HG03565 (cell line): ENCODE measurements at regions not wholly inside any gene's neighbourhood (a gene's known extent, or its start where the extent isn't known, plus 50 kb on each side); places are given as distances from the start of the nearest gene placed in this dataset.

Experiments used
- ATAC-seq: cut with Tn5 transposase; IDR thresholded peaks from one replicate; pipeline ENCODE4 v1.9.1; 2021; ENCODE audit warnings: mild to moderate bottlenecking, moderate library complexity; ENCODE audit not compliant: unreplicated experiment

DNA sequence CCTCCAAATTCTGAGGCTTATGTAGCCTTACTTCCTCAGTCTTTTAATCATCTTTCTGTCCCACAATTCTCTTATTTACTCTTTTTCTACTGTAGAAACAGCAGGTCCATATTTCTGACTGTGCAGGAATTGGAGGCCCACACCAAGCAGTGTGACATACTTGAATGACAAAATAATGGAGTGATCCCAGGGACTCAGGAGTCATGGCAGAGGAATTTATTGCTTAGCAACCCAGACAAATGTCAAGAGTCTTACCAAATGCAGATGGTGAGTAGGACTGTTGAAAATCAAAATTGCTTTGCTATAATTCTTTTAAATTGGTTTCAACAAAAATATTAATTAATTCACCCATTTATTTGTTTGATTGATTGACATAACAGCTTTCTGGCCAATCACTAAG is 59.9 kb downstream of the HTR1B start:
- no peak for ATAC-seq

DNA sequence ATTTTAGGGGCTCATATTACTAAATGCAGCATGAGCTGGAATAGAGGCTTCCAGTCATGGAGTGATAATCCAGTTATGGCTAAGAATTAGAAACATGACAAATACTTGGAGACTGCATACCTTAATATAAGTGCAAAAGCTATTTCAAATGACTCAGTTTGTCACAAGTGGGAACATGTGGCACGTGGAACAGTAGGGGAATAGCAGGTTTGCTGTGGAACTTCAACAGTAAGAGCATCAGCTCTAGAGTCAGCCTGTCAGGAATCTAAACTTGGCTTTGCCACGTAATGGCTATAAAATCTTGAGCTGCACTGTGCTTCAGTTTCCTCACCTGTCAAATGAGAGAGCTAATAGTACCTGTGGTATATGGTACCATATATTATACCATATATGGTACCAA is 62.1 kb downstream of the HTR1B start:
- no peak for ATAC-seq

DNA sequence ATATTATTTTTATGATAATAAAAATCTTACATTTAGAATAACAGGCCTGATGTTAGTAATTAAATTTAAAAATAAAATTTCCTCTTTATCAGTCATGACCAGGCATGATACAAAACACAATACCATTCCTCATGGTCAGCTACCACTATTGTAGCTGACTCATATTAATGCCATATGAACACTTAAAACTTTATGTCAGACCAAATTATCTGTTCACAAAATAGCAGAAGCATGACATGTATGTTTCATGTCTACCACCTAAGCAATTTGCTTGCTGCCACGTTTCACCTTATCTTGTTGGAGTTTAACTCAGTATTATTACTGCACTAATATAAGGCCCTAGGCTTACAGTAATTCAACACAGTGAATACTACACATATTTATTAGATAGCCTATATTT is 65.7 kb downstream of the HTR1B start:
- no peak for ATAC-seq

DNA sequence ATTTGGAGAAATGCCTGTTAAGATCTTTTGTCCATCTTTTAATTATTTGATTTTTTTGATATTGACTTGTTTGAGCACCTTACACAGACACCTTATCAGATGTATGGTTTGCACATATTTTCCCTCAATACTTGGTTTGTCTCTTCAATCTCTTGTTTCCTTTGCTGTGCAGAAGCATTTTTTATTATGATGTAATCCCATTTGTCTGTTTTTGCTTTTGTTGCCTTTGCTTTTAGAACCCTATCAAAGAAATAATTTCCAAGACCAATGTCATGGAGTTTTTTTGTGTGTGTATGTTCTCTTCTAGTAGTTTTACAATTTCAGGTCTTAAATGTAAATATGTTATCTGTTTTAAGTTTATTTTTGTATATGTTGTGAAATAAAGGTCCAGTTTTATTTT is 73.9 kb downstream of the HTR1B start:
- no peak for ATAC-seq

DNA sequence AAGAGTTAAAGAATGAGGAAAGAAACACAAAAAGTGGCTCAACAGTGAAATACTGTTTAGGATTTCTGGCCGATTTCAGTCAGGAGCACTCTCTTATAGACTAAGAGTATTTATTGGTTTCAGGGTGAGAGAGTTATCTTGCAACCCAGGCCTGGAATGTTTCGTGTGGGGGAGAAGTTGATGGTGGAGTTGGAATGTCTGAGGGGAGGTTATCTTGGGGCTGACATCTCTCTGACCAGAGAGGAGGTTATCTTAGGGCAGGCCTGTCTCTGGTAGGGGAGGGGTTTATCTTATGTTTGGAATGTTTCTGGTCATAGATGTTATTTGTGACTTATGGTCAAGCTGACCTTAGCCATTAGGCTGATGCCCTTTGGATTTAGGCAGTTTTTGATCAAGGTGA is 80.3 kb downstream of the HTR1B start:
- ATAC-seq: no peak

DNA sequence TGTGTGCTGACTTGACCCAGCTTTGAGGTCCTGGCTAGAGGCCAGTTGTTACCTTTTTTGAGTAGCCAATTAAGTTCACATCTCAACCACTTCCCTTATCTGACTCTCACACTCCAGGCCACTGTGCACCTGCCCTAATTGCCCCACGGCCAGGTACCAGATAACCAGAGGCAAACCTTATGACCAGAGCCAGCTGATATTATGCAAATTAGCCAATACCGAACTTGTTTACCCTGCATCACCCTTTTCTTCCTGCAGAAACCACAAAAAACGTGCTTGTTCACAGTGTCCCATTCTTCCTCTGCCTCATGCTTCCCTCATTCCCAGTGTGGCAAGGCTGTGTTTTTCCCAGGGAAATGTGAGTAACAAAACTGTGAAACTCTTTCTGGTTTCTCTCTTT is 89.3 kb downstream of the HTR1B start:
- ATAC-seq: no peak

DNA sequence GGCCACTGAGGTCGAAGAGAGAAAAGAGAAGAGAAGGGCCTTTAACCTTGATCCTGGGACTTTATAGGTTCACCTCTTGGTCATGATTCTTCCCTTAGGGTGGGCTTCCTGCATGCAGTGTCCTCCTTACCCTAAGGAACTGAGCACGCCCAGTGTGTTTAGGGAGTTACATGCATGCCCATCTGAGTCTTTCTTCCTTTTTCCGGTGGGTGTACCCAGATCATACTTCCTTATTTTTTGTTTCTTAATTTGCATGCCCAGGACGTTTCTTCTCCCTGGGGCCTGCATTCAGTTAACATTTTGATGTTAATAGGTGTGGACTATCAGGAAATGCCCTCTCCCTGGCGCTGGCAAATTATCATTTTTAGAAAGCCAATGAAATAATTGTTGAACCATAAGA is 91.5 kb downstream of the HTR1B start:
- ATAC-seq: no peak

DNA sequence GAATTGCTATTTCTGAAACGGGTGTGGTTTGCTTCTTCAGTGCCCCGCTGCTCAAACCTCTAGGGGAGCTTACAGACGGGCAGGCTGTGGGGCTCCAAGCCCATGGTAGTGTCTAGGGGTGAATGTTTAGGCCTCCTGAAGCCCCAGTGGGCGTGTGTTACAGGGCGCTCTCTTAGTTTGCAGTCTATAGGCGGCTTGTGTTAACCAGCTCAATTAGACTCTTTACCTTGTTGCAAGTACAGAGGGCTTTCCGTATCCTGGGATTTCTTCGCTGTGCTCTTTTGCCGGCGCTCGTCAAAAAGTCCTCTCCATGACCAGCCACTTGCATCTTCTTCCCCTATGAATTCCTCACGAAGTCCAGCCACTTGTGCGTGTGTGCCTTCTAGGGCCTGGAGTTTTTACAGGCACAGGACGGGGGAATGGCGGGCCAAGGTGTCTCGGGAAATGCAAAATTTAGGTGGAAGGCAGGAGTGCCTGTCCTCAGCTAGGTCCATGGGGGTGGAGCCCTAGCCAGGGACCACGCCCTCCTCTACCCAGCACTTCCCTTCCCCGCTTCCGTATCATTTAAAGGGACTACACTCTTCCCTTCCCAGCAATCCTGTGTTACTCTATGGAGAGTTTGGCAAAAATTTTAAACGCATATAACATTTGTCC is 94.5 kb downstream of the HTR1B start:
- ATAC-seq: no peak

DNA sequence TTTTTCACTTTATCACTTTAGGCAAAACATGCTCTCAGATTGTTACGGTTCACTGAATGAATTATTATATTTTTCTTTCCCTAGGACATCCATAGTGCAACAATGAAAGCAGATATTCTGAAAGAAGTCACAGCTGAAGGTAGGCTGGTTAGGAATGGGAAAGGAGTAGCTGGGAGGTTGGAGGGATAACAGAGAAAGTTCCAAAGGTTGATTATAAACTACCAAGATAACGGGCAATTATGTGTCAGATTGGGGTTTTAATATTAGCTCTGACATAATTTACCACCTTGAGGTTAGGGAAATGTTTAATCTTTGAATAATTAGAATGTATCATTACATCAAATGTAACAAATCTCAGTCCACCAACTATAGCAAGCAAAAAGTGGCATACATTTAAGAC is 96.5 kb downstream of the HTR1B start:
- ATAC-seq: no peak

DNA sequence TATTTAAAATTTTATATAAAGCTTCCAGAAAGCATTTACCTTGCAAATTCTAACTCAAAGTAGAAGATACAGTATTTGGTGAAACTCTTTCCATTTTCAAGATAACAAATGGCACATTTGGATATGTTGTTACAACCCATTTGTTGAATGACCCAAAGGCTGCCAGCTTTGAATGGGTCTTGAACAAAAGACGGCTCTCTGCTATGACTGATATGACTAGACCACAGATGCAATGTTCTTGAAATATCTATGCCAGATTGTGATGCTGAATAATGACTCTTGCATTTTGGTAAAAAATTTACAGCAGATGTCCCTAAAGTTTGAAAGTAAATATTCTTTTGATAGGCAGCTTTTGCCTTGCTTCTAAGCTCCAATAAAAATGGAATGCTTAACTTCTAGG is 99.6 kb downstream of the HTR1B start:
- ATAC-seq: no peak

DNA sequence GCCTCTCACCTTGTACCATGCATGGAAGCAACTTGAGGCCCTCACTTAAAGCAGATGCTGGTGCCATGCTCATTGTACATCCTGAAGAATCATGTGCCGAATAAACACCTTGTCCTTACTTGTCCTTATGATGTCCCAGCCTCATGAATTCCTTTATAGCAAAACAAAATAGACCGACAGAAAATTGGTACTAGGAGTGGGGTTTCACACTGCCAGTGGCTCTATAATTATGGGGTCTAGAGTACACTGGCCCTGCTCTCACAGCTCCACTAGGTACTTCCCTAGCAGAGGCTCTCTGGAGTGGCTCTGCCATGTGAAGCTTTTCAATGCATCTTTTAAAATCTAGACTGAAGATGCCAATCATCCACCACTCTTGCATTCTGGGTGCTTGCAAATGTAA is 101.2 kb downstream of the HTR1B start:
- no peak for ATAC-seq

DNA sequence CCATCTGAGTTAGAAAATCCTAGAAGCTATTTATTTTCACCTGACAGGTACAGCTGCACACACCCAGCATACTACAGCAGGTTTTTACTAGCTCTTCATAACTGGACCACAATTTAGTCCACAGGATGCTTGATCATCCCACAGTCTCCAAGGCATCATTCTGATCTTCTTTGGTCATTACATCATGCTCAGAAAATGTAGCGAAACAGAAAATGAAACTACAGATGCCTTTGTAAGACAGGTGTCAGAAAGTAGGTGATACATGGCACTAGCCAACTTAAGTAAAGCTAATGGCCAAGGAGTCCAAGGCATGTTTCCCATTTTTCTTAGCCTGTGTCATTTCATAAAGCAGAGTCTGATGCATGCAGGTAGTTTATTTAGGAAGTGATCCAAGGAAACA is 102.3 kb downstream of the HTR1B start:
- peak; percentile 46 for ATAC-seq

DNA sequence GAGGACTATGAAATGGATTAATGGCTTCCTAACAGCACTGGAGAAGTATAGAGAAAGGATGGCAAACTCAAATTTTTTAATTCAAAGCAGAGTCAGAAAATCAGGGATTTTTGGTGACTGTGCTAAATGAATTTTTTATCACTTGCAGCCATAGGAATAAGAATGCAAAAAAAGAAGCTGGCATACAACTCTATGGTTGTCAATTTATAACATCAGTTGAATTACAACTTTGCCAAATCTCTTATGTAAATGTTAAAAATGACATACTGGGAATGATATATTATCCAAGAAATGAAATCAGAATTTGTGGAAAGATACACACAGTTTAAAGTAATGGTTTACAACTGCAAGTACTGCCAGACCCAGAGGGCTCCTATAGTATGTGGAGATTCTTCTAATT is 106.5 kb downstream of the HTR1B start:
- no peak for ATAC-seq

DNA sequence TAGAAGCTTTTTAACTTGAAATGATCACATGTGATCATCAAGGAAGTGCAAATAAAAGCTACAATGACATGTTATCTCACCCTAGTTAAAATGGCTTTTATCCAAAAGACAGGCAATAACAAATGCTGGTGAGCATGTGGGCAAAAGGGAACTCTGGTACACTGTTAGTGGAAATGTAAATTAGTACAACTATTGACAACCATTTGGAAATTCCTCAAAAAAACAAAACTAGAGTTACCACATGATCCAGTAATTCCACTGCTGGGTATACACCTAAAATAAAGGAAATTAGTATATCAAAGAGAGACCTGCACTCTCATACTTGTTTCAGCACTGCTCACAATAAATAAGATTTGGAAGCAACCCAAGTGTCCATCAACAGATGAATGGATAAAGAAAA is 108.7 kb downstream of the HTR1B start:
- ATAC-seq: no peak

DNA sequence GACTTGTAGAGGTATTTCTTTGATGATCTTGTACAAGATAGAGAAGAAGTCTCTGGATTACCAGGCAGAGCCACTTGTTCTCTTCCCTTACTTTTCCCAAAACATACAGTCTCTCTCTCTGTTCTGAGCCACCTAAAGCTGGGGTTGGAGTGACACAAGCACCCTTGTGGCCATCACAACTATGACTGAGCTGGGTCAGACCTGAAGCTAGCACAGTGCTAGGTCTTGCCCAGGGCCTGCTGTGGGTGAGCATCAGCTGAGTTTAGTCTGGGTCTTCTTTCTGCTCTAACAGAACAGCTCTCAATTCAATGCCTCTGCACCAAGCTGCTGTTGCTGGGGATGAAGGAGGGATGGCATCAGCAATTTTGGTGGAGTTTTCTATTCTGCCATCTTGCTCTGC is 110.2 kb downstream of the HTR1B start:
- no peak for ATAC-seq

DNA sequence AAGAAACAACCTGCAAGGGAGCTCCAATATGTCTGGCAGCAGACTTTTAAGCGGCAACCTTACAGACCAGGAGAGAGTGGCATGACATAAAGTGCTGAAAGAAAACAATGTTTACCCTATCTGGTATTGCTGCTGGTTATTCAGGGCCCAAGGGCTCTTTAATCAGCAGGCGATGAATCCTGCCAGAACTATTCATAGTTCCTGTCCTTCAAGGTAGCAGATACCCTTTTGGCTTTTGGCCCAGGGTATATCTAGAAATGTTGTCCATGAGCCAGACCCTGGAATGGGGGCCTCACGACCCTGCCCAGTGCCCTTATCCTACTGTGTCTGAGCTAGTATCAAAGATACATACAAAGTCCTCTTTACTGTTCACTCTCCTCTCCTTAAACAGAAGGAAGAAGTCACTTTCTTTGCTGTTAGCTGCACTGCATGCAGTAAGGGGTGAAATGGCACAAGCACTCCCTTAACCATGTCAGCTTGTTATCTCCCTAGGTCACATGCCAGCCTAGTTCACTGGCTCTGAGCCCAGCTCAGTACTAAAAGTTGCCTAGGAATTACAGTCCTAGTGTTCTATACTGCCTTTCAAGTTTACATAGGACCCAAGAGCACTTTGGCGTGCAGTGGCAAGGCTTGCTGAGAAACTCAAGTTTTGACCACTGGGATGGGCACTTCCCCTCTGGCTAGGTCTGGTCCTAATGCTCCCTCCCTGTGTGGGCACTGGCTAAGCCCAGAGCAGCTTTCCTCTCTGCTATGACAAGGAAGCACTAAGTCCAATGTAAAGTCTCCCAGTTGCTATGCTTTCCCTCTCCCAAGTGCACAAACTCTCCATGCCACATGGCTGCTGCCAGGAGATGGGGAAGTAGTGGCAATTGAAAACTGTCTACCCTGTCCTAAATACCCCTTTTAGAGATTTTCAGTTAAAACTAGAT is 122.0 kb downstream of the HTR1B start:
- ATAC-seq: no peak

DNA sequence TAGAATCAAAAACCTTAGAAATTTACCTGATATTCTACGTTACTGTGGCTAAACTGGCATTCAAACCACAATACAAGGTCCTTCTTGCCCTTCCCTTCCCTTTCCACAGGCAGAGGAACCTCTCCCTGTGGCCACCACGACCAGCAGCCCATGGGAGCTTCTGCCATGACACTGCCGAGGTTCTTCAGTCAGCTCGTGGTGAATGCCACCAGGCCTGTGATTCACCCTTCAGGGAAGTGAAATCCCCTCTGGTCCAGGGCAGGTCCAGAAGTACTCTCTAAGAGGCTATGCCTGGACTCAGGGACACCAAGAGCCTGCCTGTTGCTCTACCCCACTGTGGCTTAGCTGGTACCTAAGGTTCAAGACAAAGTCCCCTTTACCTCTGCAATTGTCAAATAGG is 123.0 kb downstream of the HTR1B start:
- ATAC-seq: no peak

DNA sequence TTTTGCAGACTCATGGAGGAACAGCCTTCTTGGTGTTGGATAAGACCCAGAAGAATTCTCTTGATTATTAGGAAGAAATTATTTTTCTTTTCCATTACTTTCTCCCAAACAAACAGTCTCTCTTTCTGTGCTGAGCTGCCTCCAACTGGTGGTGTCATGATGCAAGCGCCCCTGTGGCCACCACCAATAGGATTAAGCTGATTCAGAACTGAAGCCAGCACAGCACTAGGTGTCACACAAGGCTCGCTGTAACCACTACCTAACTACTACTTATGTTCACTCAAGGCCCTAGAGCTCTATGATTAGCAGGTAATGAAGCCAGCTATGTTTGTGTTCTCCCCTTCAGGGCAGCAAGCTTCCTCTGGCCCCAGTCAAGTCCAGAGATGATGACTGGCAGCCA is 123.4 kb downstream of the HTR1B start:
- ATAC-seq: no peak

DNA sequence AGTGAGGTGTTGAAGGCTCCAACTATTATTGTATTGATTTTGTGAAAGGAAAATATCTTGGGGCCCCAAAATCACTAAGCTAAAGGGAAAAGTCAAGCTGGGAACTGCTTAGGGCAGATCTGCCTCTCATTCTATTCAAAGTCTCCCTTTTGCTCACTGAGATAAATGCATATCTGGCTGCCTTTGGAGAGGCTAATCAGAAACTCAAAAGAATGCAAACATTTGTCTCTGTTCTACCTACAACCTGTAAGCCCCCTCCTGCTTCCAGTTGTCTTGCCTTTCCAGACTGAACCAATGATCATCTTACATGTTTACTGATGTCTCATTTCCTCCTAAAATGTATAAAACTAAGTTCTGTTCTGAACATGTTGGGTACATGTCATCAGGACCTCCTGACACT is 125.9 kb downstream of the HTR1B start:
- no peak for ATAC-seq

DNA sequence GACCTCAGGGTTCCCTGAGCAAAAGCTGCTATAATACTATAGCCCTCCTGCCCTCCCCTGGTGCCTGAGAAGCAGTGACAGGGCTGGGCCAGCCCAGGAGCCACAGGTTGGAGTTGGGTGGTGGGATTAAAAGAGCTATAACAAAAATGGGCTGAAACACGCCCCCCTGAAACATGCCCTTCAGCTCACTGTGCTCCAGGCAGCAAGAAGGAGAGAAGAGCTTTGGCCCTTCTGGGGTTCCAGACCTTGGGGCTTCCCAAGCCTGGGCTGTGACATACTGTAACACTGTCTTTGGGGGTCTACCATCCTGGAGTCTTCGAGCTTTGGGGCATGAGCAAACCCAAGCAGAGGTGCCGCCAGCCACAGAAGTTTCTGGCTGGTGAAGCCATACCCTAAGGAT is 129.2 kb downstream of the HTR1B start:
- no peak for ATAC-seq

DNA sequence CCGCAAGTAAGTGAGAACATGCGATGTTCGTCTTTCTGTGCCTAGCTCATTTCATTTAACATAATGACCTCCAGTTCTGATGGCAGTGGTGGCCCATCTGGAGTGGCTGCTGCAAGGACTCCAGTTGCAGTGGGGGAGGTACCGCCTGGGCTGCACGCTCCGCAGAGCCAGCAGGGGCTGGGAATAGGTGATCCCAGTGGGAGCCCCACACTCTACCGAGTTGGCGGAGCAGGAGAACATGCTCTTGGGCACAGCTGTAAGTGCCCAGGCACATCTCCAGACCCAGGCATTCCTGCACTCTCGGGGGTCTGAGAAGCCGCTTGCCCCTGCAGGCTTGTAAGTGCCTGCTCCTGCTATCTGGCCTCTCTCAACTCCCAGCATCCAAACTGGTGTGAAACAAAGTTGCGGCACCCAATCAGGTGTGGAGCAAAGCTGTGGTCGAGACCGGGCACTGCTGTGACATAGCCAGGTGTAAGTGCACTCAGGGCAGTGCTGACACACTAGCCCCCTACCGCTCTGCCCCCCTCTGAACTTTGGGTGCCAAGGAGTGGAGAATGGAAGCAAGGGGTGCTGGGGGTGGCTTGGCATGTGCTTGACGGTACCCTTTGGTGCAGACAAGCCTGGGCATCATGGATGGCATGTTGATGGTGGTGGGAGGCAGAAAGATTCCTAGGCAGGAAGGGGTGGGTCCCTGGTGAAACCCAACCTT is 130.2 kb downstream of the HTR1B start:
- no peak for ATAC-seq

DNA sequence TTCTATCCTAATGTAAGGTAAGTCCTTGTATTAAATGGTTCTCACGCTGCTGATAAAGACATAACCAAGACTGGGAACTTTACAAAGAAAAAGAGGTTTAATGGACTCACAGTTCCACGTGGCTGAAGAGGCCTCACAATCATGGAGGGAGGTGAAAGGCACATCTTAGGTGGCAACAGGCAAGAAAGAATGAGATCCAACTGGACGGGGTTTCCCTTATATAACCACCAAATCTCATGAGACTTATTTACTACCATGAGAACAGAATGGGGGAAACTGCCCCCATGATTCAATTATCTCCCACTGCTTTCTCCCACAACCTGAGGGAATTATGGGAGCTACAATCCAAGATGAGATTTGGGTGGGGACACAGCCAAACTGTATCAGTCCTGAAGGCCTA is 136.6 kb downstream of the HTR1B start:
- ATAC-seq: no peak
